ENCODE measurements at regions not wholly inside any gene's neighbourhood (a gene's known extent, or its start where the extent isn't known, plus 50 kb on each side); places are given as distances from the start of the nearest gene placed in this dataset.
"Not testable (repeated sequence)": the region's sequence is repeated elsewhere in the genome, so short reads cannot be mapped to it uniquely, and the experiment has no call there.

DNA sequence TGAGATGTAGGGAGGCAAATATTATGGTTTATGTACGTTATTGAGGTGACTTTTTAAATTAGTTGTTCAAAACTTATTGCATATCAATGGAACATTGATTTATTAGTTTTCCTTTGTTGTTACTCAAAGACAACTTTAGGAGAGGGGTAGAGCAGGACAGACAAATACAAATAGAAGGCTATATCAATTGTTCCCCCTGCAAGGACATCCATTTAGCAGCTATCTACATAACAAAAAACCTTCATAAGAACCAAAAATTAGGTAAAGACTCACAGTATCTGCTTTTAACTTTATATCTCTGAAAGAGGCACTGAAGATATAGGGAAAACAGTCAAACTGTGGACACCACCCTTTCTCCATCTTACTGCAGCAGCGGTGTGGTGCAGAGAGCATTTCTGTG, 958.8 kb downstream of the DIPK2A start:
- no peak for DNase-seq (ENCODE audit: low spot score)

DNA sequence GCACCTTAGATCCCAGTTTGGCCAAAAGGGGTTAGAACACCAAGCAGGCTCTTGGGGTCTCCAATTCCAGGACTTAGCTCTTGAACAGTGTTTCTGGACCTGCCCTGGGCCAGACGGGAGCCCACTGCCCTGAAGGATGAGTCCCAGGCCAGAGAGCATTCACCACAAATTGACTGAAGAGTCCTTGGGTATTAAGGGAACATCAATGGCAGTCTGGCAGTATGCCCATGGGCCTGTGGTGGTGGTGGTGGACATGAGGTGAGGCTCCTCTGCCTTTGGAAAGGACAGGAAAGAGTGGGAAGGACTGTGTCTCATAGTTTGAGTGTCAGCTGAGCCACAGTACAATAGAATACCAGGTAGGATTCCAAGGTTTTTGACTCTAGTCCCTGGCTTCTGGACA, 960.0 kb downstream of the DIPK2A start:
- DNase-seq (ENCODE audit: low spot score): no peak

DNA sequence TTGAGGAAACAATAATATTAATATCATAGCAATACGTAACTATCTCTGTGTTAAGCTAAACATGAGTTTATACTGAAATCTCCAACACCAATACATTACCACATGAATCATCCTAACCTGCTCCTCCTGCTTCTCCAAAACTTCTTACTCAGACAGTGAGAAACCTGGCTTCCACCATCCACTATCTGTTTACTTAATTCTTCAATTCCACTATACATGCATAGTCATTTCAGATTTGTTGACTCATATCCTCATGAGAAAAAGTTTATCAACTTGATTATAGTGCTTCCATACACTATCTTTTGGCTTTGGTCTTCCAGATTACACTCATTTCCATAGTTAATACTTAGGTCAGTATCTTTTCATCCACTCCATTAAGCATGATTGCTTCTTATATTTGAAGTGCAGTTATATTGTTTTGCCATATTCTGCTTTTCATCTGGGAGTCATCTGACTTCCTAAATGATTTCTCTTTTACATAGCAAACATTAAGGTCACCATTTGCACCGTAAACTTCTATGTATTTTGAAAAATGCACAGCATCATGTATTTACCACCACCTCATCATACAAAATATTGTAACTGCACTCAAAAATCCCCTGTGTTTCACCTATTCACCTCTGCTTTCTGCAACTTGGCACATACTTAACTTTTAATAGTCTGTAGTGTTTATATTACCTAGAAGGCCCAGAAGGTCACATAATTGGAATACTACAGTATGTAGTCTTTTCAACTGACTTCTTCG, 970.6 kb downstream of the DIPK2A start:
- no peak for DNase-seq (ENCODE audit: low spot score)

DNA sequence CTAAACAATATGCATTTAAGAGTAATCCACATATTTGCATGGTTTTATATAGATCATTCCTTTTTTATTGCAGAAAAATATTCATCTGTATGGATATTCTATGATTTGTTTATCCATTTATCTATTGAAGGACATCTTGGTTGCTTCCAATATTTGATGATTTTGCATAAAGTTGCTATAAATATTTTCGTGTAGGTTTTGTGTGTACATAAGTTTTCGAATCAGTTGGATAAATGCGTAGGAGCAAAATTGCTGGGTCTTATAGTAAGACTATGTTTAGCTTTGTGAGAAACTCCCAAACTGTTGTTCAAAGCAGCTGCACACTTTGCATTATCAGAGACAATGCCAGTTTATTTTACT, 971.2 kb downstream of the DIPK2A start:
- no peak for DNase-seq (ENCODE audit: low spot score)

DNA sequence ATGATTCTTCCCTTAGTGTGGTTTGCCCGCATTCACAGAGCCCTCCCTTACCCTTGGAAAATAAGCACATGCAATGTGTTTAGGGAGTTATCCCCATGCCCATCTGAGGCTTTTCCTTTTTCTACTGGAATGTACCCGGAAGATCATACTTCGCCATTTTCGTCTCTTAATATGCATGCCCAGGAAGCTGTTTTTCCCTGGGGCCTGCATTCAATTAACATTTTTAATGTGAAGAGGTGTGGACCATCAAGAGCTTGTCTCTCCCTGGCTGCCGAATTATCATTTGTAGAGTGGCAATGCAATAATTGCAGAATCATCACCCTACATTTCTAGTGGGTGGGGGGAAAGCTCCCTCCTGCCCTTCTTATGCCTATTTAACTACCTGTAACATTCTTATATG, 976.3 kb downstream of the DIPK2A start:
- DNase-seq (ENCODE audit: low spot score): no peak

DNA sequence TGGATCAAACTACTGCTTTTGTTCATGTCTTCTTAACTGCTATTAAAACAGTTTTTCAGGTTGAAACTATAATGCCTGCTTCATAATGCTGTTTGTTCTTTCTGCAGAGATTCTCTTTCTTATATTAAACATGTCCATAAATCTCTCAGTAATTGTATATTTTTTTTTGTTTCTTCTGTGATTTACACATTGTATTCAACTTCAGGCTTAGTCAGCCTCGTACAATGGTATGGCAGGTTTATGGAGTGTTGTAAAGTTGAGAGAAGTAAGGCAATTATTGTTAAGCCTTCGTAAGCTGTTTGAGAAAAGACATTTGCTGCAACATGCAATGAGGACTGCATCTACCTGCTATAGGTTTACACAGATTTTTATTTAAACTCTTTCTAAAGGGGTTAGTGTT, 977.1 kb downstream of the DIPK2A start:
- no peak for DNase-seq (ENCODE audit: low spot score)

DNA sequence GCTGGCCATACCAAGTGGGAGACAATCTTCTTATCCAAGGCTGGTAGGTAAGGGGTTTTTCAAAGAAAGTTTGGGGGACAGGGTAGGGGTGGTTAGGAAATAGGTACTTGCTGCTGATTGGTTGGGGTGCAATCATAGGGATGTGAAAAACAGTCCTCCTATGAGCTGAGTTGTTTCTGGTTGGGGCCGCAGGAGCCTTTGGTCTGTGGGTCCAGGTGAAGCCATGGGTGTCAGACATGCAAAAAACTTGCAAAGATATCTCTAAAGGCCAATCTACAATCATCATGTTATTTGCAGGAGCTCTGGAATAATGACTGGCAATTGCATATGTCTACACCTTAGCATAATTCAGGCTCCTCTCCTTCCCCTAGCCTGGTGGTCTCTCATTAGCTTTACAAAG, 982.3 kb downstream of the DIPK2A start:
- DNase-seq (ENCODE audit: low spot score): no peak

DNA sequence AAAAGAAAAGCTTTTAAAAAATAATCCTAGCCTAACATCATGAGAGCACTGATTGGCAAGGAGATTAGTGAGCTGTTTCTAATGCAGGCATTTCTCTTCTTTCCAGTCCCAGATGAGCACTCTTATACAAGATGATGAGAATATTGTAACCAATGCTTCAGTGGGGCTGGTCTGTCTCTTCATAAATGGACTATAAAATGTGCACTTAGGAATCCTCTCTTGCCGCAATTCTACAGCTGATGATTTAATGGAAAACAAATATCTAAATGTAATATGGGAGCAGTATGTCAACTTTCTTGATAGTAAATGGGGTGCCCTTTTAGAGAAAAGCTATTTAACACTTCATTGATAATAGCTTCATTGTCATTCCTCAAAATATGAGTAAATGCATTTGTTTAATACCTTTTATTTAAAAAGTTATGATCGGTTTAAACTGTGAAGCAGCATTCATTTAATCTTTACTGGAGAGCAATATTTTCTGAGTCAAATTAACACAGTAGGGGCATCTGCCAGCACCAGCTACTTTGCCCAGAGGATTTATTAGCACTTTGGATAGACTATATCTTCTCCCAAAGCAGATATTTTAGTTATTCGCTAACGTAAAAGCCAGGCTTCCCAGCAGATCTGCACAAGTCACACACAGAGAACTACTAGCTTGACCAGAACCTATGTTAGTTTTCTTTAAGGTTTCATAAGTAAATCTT, 985.9 kb downstream of the DIPK2A start:
- no peak for DNase-seq (ENCODE audit: low spot score)

DNA sequence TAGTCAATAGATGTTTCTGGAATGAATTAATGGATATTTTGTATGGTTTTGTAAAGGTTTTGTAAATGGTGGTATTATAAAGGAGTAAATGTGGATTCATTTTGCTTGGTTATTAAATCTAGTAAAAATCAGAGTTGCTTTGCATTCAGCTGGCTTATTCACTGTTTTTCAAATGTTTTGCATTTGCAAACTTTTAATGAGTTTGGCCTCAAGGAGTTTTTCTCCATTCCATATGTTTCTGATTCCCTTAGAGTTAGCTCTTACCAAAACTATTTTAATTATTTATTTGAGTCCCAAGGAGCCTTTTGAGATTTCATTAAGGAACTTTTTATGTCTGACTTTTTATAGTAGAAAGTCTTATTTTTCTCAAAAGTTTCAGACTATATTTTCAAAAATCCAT, 992.2 kb downstream of the DIPK2A start:
- no peak for DNase-seq (ENCODE audit: low spot score)

DNA sequence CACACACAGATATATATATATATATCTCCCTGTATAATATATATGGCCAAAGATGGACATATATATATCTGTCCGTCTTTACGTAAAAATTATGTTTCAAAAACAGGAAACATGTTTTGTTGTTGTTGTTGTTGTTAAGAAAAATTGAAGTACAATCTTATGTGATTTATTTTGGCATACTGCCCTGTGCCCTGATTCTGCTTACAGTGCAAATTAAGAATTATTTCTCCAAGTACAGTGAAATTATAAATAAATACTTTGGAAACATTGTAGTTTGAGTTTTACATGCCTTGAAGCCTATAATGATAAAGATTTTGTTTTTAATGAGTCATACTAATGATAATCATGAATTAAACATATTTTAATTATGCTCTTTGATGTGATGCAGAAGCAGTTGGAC, 994.9 kb downstream of the DIPK2A start:
- no peak for DNase-seq (ENCODE audit: low spot score)

DNA sequence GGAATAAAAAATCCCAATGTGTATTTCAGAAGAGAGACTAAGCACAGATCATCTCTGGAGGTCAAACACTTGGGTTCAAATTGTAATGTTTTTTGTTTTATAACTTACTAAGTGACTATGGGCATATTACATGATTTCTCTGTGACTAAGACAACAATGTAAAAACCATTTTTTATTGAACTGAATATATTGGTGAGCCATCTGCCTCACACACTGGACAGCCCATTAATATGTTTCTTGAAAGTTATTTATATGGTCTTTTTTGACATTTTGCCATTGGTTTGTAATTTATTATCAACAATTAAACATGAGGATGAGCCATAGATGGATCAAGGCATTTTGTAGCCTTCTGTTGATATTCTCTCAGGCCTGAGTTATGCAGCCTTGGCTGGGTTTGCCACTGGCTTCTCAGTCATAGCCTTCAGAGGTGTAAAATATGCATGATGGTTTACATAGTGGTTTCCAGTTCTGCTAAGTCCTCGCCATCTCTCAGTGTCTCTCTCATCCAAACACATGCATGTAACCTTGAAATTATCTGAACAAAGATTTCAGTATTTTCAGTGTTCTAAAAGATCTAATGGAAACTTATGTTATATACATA, 997.2 kb downstream of the DIPK2A start:
- DNase-seq (ENCODE audit: low spot score): no peak

DNA sequence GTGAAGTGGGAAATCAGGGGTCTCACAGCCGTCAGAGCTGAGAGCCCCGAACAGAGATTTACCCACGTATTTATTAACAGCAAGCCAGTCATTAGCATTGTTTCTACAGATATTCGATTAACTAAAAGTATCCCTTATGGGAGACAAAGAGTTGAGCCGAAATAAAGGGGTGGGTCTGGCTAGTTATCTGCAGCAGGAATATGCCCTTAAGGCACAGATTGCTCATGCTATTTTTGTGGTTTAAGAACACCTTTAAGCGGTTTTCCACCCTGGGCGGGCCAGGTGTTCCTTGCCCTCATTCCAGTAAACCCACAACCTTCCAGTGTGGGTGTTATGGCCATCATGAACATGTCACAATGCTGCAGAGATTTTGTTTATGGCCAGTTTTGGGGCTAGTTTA, 1012.9 kb downstream of the DIPK2A start:
- not testable (repeated sequence) for DNase-seq (ENCODE audit: low spot score)

DNA sequence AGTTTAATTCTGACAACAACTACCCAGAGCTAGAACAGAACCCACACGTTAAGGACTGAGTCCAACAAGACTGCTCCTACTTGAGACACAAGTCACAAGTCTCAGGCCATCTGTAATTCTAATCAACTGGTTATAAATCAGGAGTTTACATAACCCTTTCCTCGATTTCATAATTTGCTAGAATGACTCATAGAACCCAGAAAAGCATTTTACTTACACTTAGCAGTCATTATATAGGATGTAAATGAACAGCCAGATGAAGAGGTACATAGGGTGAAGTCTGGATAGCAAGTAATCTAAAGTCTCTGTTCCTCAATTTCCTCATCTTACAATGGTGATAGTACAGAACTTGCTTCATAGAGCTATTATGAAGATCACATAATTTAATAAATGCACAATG, 1018.2 kb downstream of the DIPK2A start:
- no peak for DNase-seq (ENCODE audit: low spot score)

DNA sequence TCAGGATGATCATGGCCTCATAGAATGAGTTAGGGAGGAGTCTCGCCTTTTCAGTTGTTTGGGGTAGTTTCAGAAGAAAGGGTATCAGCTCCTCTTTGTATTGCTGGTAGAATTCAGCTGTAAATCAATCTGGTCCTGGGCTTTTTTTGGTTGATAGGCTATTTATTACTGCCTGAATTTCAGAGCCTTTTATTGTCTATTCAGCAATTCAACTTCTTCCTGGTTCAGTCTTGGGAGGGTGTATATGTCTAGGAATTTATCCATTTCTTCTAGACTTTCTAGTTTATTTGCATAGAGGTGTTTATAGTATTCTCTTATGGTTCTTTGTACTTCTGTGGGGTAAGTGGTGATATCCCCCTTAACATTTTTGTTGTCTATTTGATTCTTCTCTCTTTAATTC, 1024.2 kb downstream of the DIPK2A start:
- no peak for DNase-seq (ENCODE audit: low spot score)

DNA sequence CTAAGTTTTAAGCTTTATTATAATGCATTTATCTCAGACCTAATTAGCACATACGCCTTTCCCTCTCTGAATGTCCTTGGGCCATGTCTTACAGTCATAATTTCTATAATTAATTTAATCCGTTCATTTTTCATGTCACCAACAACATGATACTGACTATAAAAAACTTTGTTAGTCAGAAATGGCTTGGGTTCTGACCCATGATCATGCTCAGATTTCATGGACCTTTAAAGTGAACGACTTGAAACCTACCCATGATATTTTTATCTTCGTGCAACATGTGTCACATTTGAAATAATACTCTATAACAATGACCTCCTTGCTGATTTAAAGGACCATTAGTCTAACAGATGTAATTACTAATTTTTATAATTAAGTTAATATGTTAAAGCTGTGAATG, 1033.8 kb downstream of the DIPK2A start:
- no peak for DNase-seq (ENCODE audit: low spot score)

DNA sequence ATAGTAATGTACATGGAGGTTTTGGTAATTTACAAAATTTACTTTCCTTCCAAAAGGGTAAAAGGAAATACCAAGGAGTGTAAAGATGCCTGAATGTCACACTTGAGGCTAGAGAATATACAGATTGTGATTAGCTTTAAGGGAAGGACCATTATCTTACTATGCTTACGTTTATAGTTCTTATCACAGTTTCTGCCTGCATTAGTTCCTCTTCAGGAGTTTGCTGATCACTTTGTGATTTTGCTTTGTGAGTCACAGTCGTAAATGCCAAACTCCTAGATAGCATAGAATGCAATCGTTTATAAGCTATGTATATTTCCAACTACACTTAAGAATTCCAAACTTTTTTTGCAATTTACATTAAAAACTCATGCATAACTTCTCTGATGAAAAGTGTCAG, 1034.6 kb downstream of the DIPK2A start:
- no peak for DNase-seq (ENCODE audit: low spot score)

DNA sequence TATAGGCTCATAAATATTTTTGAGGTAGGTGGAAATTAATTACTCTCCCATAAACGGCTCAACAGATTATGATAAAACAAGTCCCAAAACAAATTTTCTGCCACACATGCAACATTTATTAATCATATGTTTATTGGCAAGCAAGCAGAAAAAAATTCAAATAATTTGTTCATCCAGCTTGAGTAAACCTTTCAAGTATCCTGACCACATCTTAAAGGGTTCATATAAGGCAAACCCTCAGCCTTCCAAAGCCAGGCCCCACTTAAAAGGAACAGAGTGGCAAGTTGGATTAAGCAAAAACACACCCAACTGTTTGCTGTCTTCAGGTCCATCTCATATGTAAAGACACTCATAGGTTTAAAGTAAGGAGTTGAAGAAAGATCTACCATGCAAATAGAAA, 1042.3 kb downstream of the DIPK2A start:
- no peak for DNase-seq (ENCODE audit: low spot score)

DNA sequence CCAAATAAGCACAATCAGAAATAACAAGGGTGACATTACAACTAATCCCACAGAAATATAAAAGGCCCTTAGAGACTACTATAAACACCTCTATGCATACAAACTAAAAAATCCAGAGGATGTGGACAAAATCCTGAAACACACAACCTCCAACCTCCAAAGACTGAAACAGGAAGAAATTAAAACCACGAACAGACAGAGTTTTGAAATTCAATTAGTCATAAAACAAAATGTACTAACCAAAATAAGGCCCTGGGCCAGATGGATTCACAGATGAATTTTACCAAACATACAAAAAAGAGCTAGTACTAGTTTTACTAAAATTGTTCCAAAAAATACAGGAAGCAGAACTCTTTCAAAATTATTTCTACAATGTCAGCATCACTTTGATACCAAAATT, 1043.6 kb downstream of the DIPK2A start:
- no peak for DNase-seq (ENCODE audit: low spot score)

DNA sequence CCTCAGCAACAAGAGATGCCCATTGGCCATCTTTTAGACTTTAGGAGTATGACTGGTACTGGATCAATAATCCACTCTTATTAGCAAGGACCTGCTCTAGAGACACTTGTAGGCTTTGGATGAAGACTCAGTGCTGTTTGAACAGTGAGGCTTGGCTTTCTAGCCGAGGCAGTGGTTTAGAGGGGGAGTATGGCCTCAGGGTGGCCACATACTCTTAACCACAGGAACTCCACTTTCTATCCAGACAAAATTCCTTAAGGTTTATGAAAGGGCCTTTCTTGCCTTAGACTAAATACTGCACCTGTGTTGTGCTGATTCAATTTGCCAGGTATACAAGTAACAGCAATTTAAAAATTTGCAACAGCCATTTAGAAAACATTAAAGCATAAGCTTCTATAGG, 1046.3 kb downstream of the DIPK2A start:
- DNase-seq (ENCODE audit: low spot score): no peak

DNA sequence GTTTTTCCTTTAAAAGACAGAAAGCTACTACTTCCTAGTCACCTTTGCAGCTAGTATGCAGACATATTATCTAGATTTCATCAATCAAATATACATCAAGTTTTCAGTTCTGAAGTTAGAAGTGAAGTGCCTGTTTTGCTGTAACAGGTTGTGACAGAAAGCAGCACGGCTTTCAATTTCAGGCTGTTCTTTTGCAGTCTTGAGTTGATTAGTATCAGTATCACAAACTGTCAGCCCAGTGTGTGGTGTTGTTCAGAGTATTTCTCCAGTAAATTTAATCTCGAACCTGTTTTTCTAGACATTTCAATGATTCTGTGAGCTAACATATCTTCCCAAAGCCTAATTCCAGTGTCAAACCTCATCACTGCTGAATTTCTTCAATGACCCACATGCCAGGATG, 1050.8 kb downstream of the DIPK2A start:
- no peak for DNase-seq (ENCODE audit: low spot score)

DNA sequence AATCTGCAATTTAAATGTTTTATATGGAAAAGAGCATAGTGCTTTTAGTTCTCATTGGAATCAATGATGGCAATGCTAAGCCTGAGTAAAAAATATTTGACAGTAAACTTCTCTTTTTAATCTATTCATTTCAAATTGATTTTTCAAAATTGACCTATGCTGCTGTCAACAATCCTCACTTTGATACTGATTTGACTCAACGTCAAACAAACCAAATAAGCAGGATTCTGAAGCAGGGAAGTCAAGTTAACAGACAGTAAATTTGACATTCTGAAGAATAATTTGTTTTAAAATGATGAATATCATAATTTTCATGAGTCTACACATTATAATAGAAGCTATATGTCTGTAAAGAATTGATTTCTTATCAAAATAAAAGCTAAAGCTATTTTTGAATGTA, 1053.1 kb downstream of the DIPK2A start:
- DNase-seq (ENCODE audit: low spot score): no peak

DNA sequence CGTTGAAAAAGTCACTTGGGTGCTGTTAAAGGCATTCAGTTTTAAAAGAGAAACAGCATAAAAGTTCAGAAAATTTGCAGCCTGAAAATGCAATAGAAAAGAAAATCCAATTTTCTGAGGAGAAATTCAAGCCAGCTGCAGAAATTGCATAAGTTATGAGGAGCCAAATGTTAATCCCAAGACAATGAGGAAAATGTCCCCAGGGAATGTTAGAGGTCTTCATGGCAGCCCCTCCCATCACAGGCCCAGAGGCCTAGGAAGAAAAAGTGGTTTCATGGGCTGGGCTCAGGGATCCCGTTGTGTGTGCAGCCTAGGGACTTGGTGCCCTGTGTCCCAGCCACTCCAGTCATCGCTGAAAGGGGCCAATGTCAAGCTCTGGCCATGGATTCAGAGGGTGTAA, 1055.6 kb downstream of the DIPK2A start:
- not testable (repeated sequence) for DNase-seq (ENCODE audit: low spot score)

DNA sequence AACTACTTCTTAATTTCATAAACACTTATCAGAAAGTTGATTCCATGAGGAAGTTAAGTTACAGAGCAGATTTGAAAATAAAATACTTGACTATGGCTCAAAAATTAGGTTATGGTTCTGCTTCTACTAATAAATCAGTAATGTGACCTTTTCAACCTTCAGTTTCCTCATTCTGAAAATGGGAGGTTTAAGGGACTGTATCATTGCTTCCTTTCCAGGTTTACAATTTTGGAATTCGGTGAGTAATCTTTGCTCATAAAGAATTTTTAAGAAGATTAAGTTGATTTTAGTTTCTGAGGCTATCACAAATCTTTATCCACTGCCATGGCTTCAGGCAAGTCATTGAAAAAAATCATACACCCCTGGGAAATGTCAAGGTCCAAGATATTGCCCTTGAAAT, 1061.2 kb downstream of the DIPK2A start:
- DNase-seq (ENCODE audit: low spot score): no peak

DNA sequence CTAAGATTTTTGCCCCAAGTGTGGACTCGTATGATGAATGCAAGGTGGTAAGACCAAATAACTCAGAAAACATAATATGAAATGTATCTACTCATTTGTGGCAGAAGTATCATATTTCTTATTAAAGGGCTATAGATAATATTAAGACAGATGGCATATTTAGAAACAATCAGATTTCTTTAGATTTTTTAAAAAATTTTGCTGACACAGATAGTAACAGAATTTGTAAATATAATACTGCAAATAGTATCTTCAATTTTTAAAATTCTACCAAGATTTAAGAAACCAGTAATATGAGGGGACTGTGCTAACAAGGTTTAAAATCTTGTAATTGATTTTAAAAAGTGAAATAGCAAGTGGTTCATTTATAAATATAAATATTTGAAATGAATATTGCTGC, 1064.1 kb downstream of the DIPK2A start:
- DNase-seq (ENCODE audit: low spot score): no peak
